ENCODE measurements at regions not wholly inside any gene's neighbourhood (a gene's known extent, or its start where the extent isn't known, plus 50 kb on each side); places are given as distances from the start of the nearest gene placed in this dataset.
A peak's percentile ranks its signal among the peaks of the same experiment; 100 is the strongest.

DNA sequence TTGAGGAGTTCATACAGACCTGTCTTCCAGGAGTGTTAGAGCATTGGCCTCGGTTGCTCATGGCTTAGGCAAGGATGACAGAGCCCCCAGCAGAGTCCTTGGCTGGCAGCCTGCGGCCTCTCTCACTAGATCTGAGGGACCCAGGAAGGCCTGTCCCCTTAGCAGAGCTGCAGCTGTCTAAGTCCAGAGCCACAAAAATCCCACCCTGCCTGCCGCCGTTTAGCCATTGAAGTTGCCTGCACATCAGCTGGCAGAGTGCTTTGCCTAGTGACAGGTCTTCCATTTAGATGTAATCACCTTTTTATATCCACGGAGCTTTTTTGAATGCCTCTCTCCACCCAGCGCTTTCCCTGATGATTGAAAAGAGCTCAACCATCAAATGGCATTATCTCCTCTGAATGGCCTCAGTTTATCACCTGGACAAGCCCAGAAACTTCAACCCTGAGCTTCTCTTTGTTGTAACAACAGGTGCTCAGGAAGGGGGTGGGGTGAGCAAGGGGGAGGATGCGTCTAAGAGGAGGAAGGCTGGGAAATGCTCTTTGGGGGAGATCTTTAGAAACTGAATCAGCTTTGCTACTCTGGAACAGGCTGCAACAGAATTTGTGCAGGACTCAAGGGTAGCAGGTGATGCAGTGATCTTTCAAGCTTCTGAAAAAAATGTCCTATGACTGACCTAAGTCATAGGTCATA is 71.9 kb downstream of the TNP1 start:
- no peak for DNase-seq
- Mint-ChIP-seq H3K9me3 (no peaks in the 10 kb centered on the region), H3K4me3 (no peak overlapping the region)

DNA sequence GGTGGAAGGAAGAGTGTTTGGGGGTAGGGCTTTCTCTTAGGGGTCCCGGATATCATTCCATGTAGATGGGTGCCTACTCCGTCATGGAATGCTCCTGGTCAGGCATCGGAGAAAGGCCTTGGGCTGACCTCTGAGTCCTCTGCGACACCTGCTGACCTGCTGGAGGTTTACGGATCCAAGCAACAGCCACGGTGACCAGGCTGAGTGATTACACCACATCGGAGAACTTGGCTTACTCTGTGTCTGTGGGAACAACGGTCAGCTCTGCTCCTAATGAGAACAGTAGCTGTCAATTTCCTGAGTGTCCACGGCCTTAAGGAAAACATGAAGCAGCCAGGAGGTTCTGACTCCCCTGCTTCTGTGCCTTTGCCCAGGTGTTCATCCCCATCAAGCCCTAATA is 73.2 kb downstream of the TNP1 start:
- ATAC-seq (replicated peaks in 1 of 4) (no peak), DNase-seq (no peak)
- Histone ChIP-seq H3K9me3 (no peaks in the 10 kb centered on the region), H3K27me3 (replicated peaks in 1 of 2; ENCODE audit: control insufficient read depth in 2 of 2, extremely low read depth in 1 of 2, insufficient read depth in 2 of 2, low read length in 1 of 2) (no peaks in the 10 kb centered on the region), H3K4me3 (ENCODE audit: control insufficient read depth in 1 of 2, extremely low read depth in 1 of 2, low read length in 1 of 2) (no peak overlapping the region), H3K36me3 (ENCODE audit: control insufficient read depth in 2 of 2, extremely low read depth in 1 of 2, insufficient read depth in 1 of 2, low read length in 1 of 2) (no peaks in the 10 kb centered on the region), H3K4me1 (ENCODE audit: control insufficient read depth in 1 of 2, extremely low read depth in 1 of 2, insufficient read depth in 2 of 2, low read length in 2 of 2) (no peaks in the 10 kb centered on the region), H3K27ac (ENCODE audit: low read length) (no peak overlapping the region)
- Mint-ChIP-seq H3K36me3 (no peaks in the 10 kb centered on the region), H3K4me3 (no peak overlapping the region), H3K4me1 (no peaks in the 10 kb centered on the region), H3K27ac (no peak overlapping the region), H3K27me3 (peaks cover 0 to 8% of the 10 kb centered on the region in 2 donors), H3K9me3 (no peaks in the 10 kb centered on the region)
- ChIA-PET CTCF (no interaction called here), POLR2A (no interaction called here)
- WGBS (ENCODE audit: insufficient coverage), result 87% methylated on average over 9 of the region's 9 CpGs

More for the DNA sequence above, 71.9 kb downstream of the TNP1 start:
- H3K4me1 Mint-ChIP-seq, result no peaks in the 10 kb centered on the region
- Histone ChIP-seq H3K27ac (ENCODE audit: low read length) (no peak overlapping the region), H3K4me1 (ENCODE audit: control insufficient read depth in 1 of 2, extremely low read depth in 1 of 2, insufficient read depth in 2 of 2, low read length in 2 of 2) (no peaks in the 10 kb centered on the region), H3K4me3 (ENCODE audit: control insufficient read depth in 1 of 2, extremely low read depth in 1 of 2, low read length in 1 of 2) (no peak overlapping the region), H3K36me3 (ENCODE audit: control insufficient read depth in 2 of 2, extremely low read depth in 1 of 2, insufficient read depth in 1 of 2, low read length in 1 of 2) (no peaks in the 10 kb centered on the region), H3K9me3 (no peaks in the 10 kb centered on the region), H3K27me3 (replicated peaks in 1 of 2; ENCODE audit: control insufficient read depth in 2 of 2, extremely low read depth in 1 of 2, insufficient read depth in 2 of 2, low read length in 1 of 2) (no peaks in the 10 kb centered on the region)
- CTCF ChIA-PET, result no interaction called here
- WGBS (ENCODE audit: insufficient coverage), result 78% methylated on average over 7 of the region's 7 CpGs
- peaks cover 0 to 13% of the 10 kb centered on the region in 2 donors for H3K27me3 Mint-ChIP-seq
- no peak overlapping the region for H3K27ac Mint-ChIP-seq
- POLR2A ChIA-PET, result no interaction called here
- ATAC-seq (replicated peaks in 1 of 4), result no peak
- H3K36me3 Mint-ChIP-seq, result no peaks in the 10 kb centered on the region

DNA sequence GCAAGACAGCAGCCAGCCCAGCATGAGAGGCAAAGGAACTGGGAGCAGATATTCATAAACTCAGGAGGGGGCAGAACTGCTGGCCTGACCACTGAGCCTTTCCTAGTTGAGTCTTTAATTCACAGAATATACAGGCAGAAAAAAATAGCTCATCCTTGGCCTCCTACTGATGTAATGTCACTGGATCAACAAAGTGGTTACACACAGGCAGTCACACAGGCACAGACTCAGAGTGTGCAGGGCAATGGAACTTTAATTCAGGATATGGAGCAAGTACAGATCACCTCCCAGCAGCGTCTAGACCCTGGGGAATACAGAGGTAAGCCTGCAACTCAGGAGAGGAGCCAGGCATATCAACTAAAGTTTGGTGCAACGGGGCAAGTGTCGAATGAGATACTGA is 75.4 kb downstream of the TNP1 start:
- H3K4me3 ChIP-seq (ENCODE audit: control insufficient read depth in 1 of 2, extremely low read depth in 1 of 2, low read length in 1 of 2), result no peak overlapping the region
- no peak for ATAC-seq (replicated peaks in 1 of 4)
- H3K27me3 ChIP-seq (replicated peaks in 1 of 2; ENCODE audit: control insufficient read depth in 2 of 2, extremely low read depth in 1 of 2, insufficient read depth in 2 of 2, low read length in 1 of 2), result peaks cover 0 to 3% of the 10 kb centered on the region in 2 experiments
- no peaks in the 10 kb centered on the region for H3K9me3 ChIP-seq
- ChIA-PET CTCF (no interaction called here), POLR2A (no interaction called here)
- H3K36me3 Mint-ChIP-seq, result no peaks in the 10 kb centered on the region
- DNase-seq, result no peak
- no peaks in the 10 kb centered on the region for H3K36me3 ChIP-seq (ENCODE audit: control insufficient read depth in 2 of 2, extremely low read depth in 1 of 2, insufficient read depth in 1 of 2, low read length in 1 of 2)
- H3K27ac ChIP-seq (ENCODE audit: low read length), result no peak overlapping the region
- WGBS (ENCODE audit: insufficient coverage), result 80% methylated on average over 3 of the region's 3 CpGs
- no peak overlapping the region for H3K27ac Mint-ChIP-seq
- no peak overlapping the region for H3K4me3 Mint-ChIP-seq
- peaks cover 0 to 8% (median 0%) of the 10 kb centered on the region in 3 donors for H3K4me1 Mint-ChIP-seq
- peaks cover 8 to 16% of the 10 kb centered on the region in 2 donors for H3K27me3 Mint-ChIP-seq
- H3K4me1 ChIP-seq (ENCODE audit: control insufficient read depth in 1 of 2, extremely low read depth in 1 of 2, insufficient read depth in 2 of 2, low read length in 2 of 2), result no peaks in the 10 kb centered on the region
- peaks cover 0 to 5% (median 0%) of the 10 kb centered on the region in 3 donors for H3K9me3 Mint-ChIP-seq

DNA sequence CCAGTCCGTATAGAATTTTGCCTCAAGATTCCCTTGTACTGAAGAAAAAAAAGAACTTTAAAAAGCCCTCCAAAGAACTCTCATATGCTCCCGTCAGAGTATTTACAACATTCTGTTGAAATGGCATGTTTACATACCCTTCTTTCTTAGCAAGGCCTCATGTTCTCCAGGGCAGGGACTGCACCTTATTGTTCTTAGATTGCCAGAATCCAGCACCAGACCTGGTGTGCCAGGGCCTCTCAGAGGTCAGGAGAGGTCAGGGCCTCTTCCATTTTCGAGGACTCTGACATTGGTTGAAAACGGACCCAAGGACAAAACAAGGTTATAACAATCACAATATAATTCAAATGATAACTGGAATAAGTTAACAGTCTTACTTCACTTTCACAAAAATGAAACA is 78.2 kb downstream of the TNP1 start:
- Mint-ChIP-seq H3K27ac (no peak overlapping the region), H3K36me3 (no peaks in the 10 kb centered on the region), H3K4me3 (no peak overlapping the region), H3K9me3 (peaks cover 0 to 5% (median 0%) of the 10 kb centered on the region in 3 donors), H3K27me3 (peaks cover 8 to 17% of the 10 kb centered on the region in 2 donors), H3K4me1 (peaks cover 0 to 8% (median 0%) of the 10 kb centered on the region in 3 donors)
- Histone ChIP-seq H3K27ac (ENCODE audit: low read length) (no peak overlapping the region), H3K4me1 (ENCODE audit: control insufficient read depth in 1 of 2, extremely low read depth in 1 of 2, insufficient read depth in 2 of 2, low read length in 2 of 2) (no peaks in the 10 kb centered on the region), H3K4me3 (ENCODE audit: control insufficient read depth in 1 of 2, extremely low read depth in 1 of 2, low read length in 1 of 2) (no peak overlapping the region), H3K27me3 (replicated peaks in 1 of 2; ENCODE audit: control insufficient read depth in 2 of 2, extremely low read depth in 1 of 2, insufficient read depth in 2 of 2, low read length in 1 of 2) (peaks cover 0 to 3% of the 10 kb centered on the region in 2 experiments), H3K36me3 (ENCODE audit: control insufficient read depth in 2 of 2, extremely low read depth in 1 of 2, insufficient read depth in 1 of 2, low read length in 1 of 2) (no peaks in the 10 kb centered on the region), H3K9me3 (no peaks in the 10 kb centered on the region)
- DNase-seq (no peak), ATAC-seq (replicated peaks in 1 of 4) (no peak)
- POLR2A ChIA-PET, result no interaction called here
- WGBS (ENCODE audit: insufficient coverage), result 83% methylated on average over 2 of the region's 4 CpGs
- CTCF ChIA-PET, result no interaction called here

DNA sequence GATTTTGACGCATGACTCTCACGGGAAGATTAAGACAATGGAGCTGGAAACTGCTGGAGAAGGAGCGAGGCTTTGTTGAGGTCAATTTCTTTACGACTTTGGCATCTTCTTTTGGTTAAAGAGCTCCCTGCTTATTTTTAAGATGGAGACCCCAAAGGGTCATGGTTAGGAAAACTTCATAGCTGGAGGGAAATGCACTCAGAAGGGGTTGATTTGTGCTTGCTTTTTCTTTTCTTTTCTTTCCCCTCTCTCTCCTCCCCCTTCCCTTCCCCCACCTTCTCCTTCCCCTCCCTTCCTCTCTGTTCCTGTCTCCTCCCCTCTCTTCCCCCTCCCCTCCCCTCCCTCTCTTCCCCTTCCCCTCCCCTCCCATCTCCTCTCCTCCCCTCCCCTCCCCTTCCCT is 79.0 kb downstream of the TNP1 start:
- 93% methylated on average over 3 of the region's 4 CpGs for WGBS (ENCODE audit: insufficient coverage)
- Histone ChIP-seq H3K27me3 (replicated peaks in 1 of 2; ENCODE audit: control insufficient read depth in 2 of 2, extremely low read depth in 1 of 2, insufficient read depth in 2 of 2, low read length in 1 of 2) (peaks cover 0 to 3% of the 10 kb centered on the region in 2 experiments), H3K9me3 (no peaks in the 10 kb centered on the region), H3K4me3 (ENCODE audit: control insufficient read depth in 1 of 2, extremely low read depth in 1 of 2, low read length in 1 of 2) (no peak overlapping the region), H3K27ac (ENCODE audit: low read length) (no peak overlapping the region), H3K4me1 (ENCODE audit: control insufficient read depth in 1 of 2, extremely low read depth in 1 of 2, insufficient read depth in 2 of 2, low read length in 2 of 2) (no peaks in the 10 kb centered on the region), H3K36me3 (ENCODE audit: control insufficient read depth in 2 of 2, extremely low read depth in 1 of 2, insufficient read depth in 1 of 2, low read length in 1 of 2) (no peaks in the 10 kb centered on the region)
- H3K4me1 Mint-ChIP-seq, result peaks cover 0 to 8% (median 0%) of the 10 kb centered on the region in 3 donors
- H3K36me3 Mint-ChIP-seq, result no peaks in the 10 kb centered on the region
- peaks cover 0 to 5% (median 0%) of the 10 kb centered on the region in 3 donors for H3K9me3 Mint-ChIP-seq
- no peak for ATAC-seq (replicated peaks in 1 of 4)
- ChIA-PET CTCF (no interaction called here), POLR2A (no interaction called here)
- H3K27ac Mint-ChIP-seq, result no peak overlapping the region
- DNase-seq, result no peak
- H3K4me3 Mint-ChIP-seq, result no peak overlapping the region
- peaks cover 8 to 13% of the 10 kb centered on the region in 2 donors for H3K27me3 Mint-ChIP-seq

DNA sequence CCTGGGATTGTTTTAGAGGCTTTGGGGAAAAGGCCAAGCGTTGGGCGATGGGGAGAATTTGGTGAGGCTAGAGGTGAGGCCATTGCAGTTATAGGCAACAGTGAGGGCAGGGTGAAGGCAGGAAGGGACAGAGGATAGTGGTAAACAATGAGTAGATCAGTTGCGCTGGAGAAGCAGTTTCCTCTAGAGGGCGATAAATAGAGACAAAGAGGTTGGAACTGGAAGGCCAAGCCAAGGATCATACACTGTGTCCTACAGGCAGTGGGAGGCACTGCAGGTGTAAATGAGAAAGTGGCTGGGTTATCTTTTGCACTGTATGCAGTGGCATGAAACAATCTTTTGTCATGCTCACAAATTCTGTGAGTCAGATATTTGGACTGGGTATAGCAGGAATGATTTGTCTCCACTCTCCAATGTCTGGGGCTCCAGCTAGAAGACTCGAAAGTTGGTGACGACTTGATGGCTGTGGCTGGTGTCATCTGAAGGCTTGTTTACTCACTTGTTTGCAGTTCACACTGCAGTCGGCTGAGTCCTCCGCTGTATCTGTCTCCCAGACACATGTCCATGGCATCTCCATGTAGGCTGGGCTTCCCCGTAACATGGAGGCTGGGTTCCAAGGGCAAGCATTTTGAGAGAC is 82.1 kb downstream of the TNP1 start:
- DNase-seq (peak in 1 of 35 experiments; percentile 21), ATAC-seq (replicated peaks in 1 of 4) (no peak)
- Mint-ChIP-seq H3K4me3 (no peak overlapping the region), H3K36me3 (no peaks in the 10 kb centered on the region), H3K27me3 (peaks cover 14 to 15% of the 10 kb centered on the region in 2 donors), H3K27ac (no peak overlapping the region), H3K9me3 (peaks cover 0 to 5% (median 0%) of the 10 kb centered on the region in 3 donors), H3K4me1 (peaks cover 0 to 8% (median 0%) of the 10 kb centered on the region in 3 donors)
- ChIA-PET POLR2A (no interaction called here), CTCF (no interaction called here)
- Histone ChIP-seq H3K27ac (ENCODE audit: low read length) (no peak overlapping the region), H3K4me3 (ENCODE audit: control insufficient read depth in 1 of 2, extremely low read depth in 1 of 2, low read length in 1 of 2) (no peak overlapping the region), H3K27me3 (replicated peaks in 1 of 2; ENCODE audit: control insufficient read depth in 2 of 2, extremely low read depth in 1 of 2, insufficient read depth in 2 of 2, low read length in 1 of 2) (peaks cover 0 to 13% of the 10 kb centered on the region in 2 experiments), H3K4me1 (ENCODE audit: control insufficient read depth in 1 of 2, extremely low read depth in 1 of 2, insufficient read depth in 2 of 2, low read length in 2 of 2) (no peaks in the 10 kb centered on the region), H3K9me3 (no peaks in the 10 kb centered on the region), H3K36me3 (ENCODE audit: control insufficient read depth in 2 of 2, extremely low read depth in 1 of 2, insufficient read depth in 1 of 2, low read length in 1 of 2) (no peaks in the 10 kb centered on the region)
- WGBS (ENCODE audit: insufficient coverage), result 85% methylated on average over 9 of the region's 9 CpGs

Measured in T-cell (primary cell).